Liver (tissue), 8 donors: ENCODE measurements at regions not wholly inside any gene's neighbourhood (a gene's known extent, or its start where the extent isn't known, plus 50 kb on each side); places are given as distances from the start of the nearest gene placed in this dataset.
A peak's percentile ranks its signal among the peaks of the same experiment; 100 is the strongest.

Source experiments
- DNase-seq: peaks from one replicate; pipeline ENCODE4 v3.0.0-alpha.2; 2017; ENCODE audit warnings: low spot score
- H3K27ac ChIP-seq, 2 donors: one replicate each; pipeline ENCODE4 v1.7.0; 2013; ENCODE audit warnings: inconsistent platforms in 2 of 2, low read length in 2 of 2, control low read depth in 1 of 2, low read depth in 1 of 2, mild to moderate bottlenecking in 1 of 2
- H3K27me3 ChIP-seq, 4 donors: one replicate each; pipeline versions ENCODE4 v1.6.1 to v1.7.0; 2013; ENCODE audit warnings: low read length in 3 of 4, inconsistent platforms in 1 of 4, mild to moderate bottlenecking in 1 of 4, moderate library complexity in 1 of 4; ENCODE audit not compliant: control insufficient read depth in 4 of 4, insufficient read depth in 4 of 4
- H3K36me3 ChIP-seq, 4 donors: one replicate each; pipeline versions ENCODE4 v1.6.1 to v1.7.0; 2013; ENCODE audit warnings: low read length in 3 of 4, mild to moderate bottlenecking in 3 of 4, low read depth in 1 of 4, moderate library complexity in 1 of 4; ENCODE audit not compliant: control insufficient read depth in 4 of 4, insufficient read depth in 3 of 4
- H3K4me1 ChIP-seq, 4 donors: one replicate each; pipeline versions ENCODE4 v1.6.1 to v1.7.0; 2013; ENCODE audit warnings: low read length in 3 of 4, mild to moderate bottlenecking in 3 of 4, moderate library complexity in 1 of 4; ENCODE audit not compliant: control insufficient read depth in 4 of 4, insufficient read depth in 4 of 4
- H3K4me3 ChIP-seq, 3 donors: one replicate each; pipeline versions ENCODE4 v1.6.1 to v1.7.0; 2013; ENCODE audit warnings: low read length in 3 of 3, control low read depth in 1 of 3, low read depth in 1 of 3, mild to moderate bottlenecking in 1 of 3
- H3K9ac ChIP-seq, 2 donors: one replicate each; pipeline ENCODE4 v1.7.0; 2013; ENCODE audit warnings: low read length in 2 of 2, mild to moderate bottlenecking in 2 of 2, moderate library complexity in 2 of 2, control low read depth in 1 of 2, low read depth in 1 of 2
- H3K9me3 ChIP-seq, 4 donors: one replicate each; pipeline versions ENCODE4 v1.6.1 to v1.7.0; 2013; ENCODE audit warnings: low read length in 3 of 4; ENCODE audit not compliant: control insufficient read depth in 4 of 4
- EGR1 ChIP-seq, 2 donors: IDR thresholded peaks; 2 replicates each; pipeline ENCODE4 v1.6.1; 2016 to 2018; ENCODE audit warnings: antibody characterized with exemption in 2 of 2, low read depth in 2 of 2
- FOXA2 ChIP-seq: IDR thresholded peaks from 2 replicates; pipeline ENCODE4 v1.6.1; 2016; ENCODE audit warnings: antibody characterized with exemption
- GABPA ChIP-seq, 2 donors: IDR thresholded peaks in 1 of 2; conservative IDR thresholded peaks in 1 of 2; 2 replicates each; pipeline ENCODE4 v1.6.1; 2016; ENCODE audit warnings: antibody characterized with exemption in 2 of 2, mild to moderate bottlenecking in 1 of 2, moderate library complexity in 1 of 2
- HNF4A ChIP-seq, 2 donors: conservative IDR thresholded peaks; 2 replicates each; pipeline ENCODE4 v1.6.1; 2016; ENCODE audit warnings: antibody characterized with exemption in 2 of 2, mild to moderate bottlenecking in 2 of 2
- HNF4G ChIP-seq: IDR thresholded peaks from 2 replicates; pipeline ENCODE4 v1.6.1; 2016; ENCODE audit warnings: antibody characterized with exemption
- NR2F2 ChIP-seq: IDR thresholded peaks from 2 replicates; pipeline ENCODE4 v1.6.1; 2016; ENCODE audit warnings: antibody characterized with exemption
- RAD21 ChIP-seq, 2 donors: IDR thresholded peaks; 2 replicates each; pipeline ENCODE4 v1.6.1; 2016; ENCODE audit warnings: antibody characterized with exemption in 2 of 2, mild to moderate bottlenecking in 2 of 2
- RXRA ChIP-seq, 2 donors: IDR thresholded peaks; 2 replicates each; pipeline ENCODE4 v1.6.1; 2017 to 2018; ENCODE audit warnings: antibody characterized with exemption in 2 of 2, mild to moderate bottlenecking in 1 of 2
- SP1 ChIP-seq: IDR thresholded peaks from 2 replicates; pipeline ENCODE4 v1.6.1; 2018; ENCODE audit warnings: antibody characterized with exemption, mild to moderate bottlenecking
- TAF1 ChIP-seq: conservative IDR thresholded peaks from 2 replicates; pipeline ENCODE4 v1.6.1; 2016; ENCODE audit warnings: antibody characterized with exemption, mild to moderate bottlenecking
- YY1 ChIP-seq: IDR thresholded peaks from 2 replicates; pipeline ENCODE4 v1.6.1; 2016; ENCODE audit warnings: antibody characterized with exemption, mild to moderate bottlenecking
- WGBS: extraction: QIAGEN DNeasy Blood & Tissue Kit; methylation state at CpG from one replicate; pipeline ENCODE4 v1.1.7; 2013; 5-methylcytosine and 5-hydroxymethylcytosine counted together
- TF ChIP-seq, protein P1 (sequence below): IDR thresholded peaks from 2 replicates; pipeline ENCODE4 v1.6.1; 2016; ENCODE audit warnings: antibody characterized with exemption
- TF ChIP-seq, protein P2 (sequence below): IDR thresholded peaks from 2 replicates; pipeline ENCODE4 v1.6.1; 2016; ENCODE audit warnings: antibody characterized with exemption, mild to moderate bottlenecking
- TF ChIP-seq, protein P3 (sequence below): IDR thresholded peaks from 2 replicates; pipeline ENCODE4 v1.6.1; 2016; ENCODE audit warnings: antibody characterized with exemption
- TF ChIP-seq, protein P4 (sequence below): fragments of 150-350 bp; IDR thresholded peaks from 2 replicates; pipeline ENCODE4 v1.5.1; 2017; ENCODE audit warnings: improper control_type of control experiment, low read depth, low read length; ENCODE audit not compliant: missing input control
- TF ChIP-seq, protein P5 (sequence below): IDR thresholded peaks from 2 replicates; pipeline ENCODE4 v1.6.1; 2016; ENCODE audit warnings: antibody characterized with exemption
- donor health status: healthy.
- donor health status: healthy.
- donor health status: healthy.
- donor health status: healthy.
- donor health status: healthy.

DNA sequence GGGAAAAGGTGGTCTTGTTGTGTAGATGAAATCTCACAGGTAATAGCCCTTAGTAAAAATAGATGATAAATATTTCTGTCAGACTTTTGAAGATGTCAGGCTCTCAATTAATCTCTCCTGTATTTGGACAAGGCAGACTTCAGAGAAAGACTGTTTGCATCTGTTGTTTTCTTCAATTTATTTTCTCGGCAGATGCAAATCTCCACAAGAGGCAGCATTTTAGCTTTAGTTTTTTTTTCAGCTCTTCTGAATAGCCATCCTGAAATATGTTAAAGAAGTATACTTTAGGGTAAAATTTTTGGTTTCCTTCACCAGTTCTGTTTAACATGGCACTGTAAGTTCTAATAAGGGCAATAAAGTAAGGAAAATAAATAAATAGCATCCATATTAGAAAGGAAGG, 685.1 kb downstream of the SI start:
- TF ChIP-seq FOXA2 (no peak), EGR1 (IDR thresholded peaks at IDR 0.05; ENCODE audit: low read depth in 2 of 2) (no peak), HNF4A (conservative IDR thresholded peaks at IDR 0.05) (no peak), NR2F2 (no peak), SP1 (no peak)
- TF ChIP-seq, protein P1, sequence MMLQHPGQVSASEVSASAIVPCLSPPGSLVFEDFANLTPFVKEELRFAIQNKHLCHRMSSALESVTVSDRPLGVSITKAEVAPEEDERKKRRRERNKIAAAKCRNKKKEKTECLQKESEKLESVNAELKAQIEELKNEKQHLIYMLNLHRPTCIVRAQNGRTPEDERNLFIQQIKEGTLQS = no peak
- TF ChIP-seq, protein P2, sequence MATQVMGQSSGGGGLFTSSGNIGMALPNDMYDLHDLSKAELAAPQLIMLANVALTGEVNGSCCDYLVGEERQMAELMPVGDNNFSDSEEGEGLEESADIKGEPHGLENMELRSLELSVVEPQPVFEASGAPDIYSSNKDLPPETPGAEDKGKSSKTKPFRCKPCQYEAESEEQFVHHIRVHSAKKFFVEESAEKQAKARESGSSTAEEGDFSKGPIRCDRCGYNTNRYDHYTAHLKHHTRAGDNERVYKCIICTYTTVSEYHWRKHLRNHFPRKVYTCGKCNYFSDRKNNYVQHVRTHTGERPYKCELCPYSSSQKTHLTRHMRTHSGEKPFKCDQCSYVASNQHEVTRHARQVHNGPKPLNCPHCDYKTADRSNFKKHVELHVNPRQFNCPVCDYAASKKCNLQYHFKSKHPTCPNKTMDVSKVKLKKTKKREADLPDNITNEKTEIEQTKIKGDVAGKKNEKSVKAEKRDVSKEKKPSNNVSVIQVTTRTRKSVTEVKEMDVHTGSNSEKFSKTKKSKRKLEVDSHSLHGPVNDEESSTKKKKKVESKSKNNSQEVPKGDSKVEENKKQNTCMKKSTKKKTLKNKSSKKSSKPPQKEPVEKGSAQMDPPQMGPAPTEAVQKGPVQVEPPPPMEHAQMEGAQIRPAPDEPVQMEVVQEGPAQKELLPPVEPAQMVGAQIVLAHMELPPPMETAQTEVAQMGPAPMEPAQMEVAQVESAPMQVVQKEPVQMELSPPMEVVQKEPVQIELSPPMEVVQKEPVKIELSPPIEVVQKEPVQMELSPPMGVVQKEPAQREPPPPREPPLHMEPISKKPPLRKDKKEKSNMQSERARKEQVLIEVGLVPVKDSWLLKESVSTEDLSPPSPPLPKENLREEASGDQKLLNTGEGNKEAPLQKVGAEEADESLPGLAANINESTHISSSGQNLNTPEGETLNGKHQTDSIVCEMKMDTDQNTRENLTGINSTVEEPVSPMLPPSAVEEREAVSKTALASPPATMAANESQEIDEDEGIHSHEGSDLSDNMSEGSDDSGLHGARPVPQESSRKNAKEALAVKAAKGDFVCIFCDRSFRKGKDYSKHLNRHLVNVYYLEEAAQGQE = no peak
- TF ChIP-seq, protein P3, sequence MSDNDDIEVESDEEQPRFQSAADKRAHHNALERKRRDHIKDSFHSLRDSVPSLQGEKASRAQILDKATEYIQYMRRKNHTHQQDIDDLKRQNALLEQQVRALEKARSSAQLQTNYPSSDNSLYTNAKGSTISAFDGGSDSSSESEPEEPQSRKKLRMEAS = no peak
- DNase-seq = no peak
- Histone ChIP-seq H3K9me3 (no peaks in the 10 kb centered on the region), H3K4me3 (no peak overlapping the region), H3K4me1 (no peaks in the 10 kb centered on the region), H3K27me3 (no peaks in the 10 kb centered on the region), H3K9ac (no peak overlapping the region), H3K27ac (no peak overlapping the region), H3K36me3 (no peaks in the 10 kb centered on the region)
- WGBS = 57% methylated on average over 1 of the region's 1 CpG

DNA sequence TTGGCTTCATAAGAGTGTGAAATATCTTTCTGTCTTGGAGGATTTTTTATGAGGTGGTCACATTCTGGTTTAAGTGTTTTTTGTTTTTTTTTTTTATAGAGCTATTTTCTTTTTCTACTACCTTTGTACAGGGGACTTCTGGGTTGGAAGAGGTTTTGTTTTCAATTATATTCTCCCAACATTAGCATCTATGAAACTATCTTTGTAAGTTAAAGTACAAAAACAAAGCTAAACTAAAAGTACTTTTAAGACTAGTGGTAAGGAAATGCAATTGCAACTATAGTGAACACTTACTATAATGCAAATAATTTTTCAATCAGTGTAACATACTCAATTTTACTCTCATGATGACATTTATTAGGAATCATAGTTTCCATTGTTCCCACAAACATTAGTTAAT, 688.2 kb downstream of the SI start:
- no peaks in the 10 kb centered on the region for H3K9me3 ChIP-seq
- no peak for DNase-seq
- H3K9ac ChIP-seq = no peak overlapping the region
- TF ChIP-seq, protein P4, sequence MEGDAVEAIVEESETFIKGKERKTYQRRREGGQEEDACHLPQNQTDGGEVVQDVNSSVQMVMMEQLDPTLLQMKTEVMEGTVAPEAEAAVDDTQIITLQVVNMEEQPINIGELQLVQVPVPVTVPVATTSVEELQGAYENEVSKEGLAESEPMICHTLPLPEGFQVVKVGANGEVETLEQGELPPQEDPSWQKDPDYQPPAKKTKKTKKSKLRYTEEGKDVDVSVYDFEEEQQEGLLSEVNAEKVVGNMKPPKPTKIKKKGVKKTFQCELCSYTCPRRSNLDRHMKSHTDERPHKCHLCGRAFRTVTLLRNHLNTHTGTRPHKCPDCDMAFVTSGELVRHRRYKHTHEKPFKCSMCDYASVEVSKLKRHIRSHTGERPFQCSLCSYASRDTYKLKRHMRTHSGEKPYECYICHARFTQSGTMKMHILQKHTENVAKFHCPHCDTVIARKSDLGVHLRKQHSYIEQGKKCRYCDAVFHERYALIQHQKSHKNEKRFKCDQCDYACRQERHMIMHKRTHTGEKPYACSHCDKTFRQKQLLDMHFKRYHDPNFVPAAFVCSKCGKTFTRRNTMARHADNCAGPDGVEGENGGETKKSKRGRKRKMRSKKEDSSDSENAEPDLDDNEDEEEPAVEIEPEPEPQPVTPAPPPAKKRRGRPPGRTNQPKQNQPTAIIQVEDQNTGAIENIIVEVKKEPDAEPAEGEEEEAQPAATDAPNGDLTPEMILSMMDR = peak; percentile 6
- no peak for TF ChIP-seq RXRA (IDR thresholded peaks at IDR 0.05)
- no peak overlapping the region for H3K27ac ChIP-seq
- H3K4me1 ChIP-seq = no peaks in the 10 kb centered on the region
- no peaks in the 10 kb centered on the region for H3K36me3 ChIP-seq
- H3K27me3 ChIP-seq = no peaks in the 10 kb centered on the region
- H3K4me3 ChIP-seq = no peak overlapping the region

DNA sequence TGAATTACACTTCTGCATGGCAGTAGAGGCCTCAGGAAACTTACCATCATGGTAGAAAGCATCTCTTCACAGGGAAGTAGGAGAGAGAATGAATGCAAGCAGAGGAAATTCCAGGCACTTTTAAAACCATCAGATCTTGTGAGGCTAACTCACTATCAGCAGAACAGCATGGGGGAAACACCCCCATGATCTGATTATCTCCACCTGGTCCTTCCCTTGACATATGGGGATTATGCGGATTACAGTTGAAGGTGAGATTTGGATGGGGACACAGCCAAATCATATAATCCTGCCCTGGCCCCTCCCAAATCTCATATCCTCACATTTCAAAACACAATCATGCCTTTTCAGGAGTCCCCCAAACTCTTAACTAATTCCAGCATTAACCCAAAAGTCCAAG, 691.1 kb downstream of the SI start:
- H3K9me3 ChIP-seq = no peaks in the 10 kb centered on the region
- no peaks in the 10 kb centered on the region for H3K4me1 ChIP-seq
- H3K36me3 ChIP-seq = no peaks in the 10 kb centered on the region
- DNase-seq = no peak
- no peaks in the 10 kb centered on the region for H3K27me3 ChIP-seq
- WGBS = 100% methylated on average over 1 of the region's 1 CpG
- H3K9ac ChIP-seq = no peak overlapping the region
- no peak overlapping the region for H3K27ac ChIP-seq
- H3K4me3 ChIP-seq = no peak overlapping the region
- TF ChIP-seq, protein P5, sequence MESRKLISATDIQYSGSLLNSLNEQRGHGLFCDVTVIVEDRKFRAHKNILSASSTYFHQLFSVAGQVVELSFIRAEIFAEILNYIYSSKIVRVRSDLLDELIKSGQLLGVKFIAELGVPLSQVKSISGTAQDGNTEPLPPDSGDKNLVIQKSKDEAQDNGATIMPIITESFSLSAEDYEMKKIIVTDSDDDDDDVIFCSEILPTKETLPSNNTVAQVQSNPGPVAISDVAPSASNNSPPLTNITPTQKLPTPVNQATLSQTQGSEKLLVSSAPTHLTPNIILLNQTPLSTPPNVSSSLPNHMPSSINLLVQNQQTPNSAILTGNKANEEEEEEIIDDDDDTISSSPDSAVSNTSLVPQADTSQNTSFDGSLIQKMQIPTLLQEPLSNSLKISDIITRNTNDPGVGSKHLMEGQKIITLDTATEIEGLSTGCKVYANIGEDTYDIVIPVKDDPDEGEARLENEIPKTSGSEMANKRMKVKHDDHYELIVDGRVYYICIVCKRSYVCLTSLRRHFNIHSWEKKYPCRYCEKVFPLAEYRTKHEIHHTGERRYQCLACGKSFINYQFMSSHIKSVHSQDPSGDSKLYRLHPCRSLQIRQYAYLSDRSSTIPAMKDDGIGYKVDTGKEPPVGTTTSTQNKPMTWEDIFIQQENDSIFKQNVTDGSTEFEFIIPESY = no peak
- TF ChIP-seq GABPA (IDR thresholded peaks at IDR 0.05 in 1 of 2, conservative IDR thresholded peaks at IDR 0.05 in 1 of 2) (no peak), HNF4A (conservative IDR thresholded peaks at IDR 0.05) (no peak), HNF4G (no peak), SP1 (no peak), YY1 (no peak), TAF1 (no peak), RAD21 (IDR thresholded peaks at IDR 0.05) (no peak)
- TF ChIP-seq, protein P2 = no peak
- TF ChIP-seq, protein P1 = no peak
